HCT116 (cell line): ENCODE measurements at regions not wholly inside any gene's neighbourhood (a gene's known extent, or its start where the extent isn't known, plus 50 kb on each side); places are given as distances from the start of the nearest gene placed in this dataset.

Experiments used
- ATAC-seq: fragments of 200-7000 bp; cut with Tn5 transposase; 2 replicates; pipeline ENCODE4 v1.9.1; 2020; ENCODE audit warnings: mild to moderate bottlenecking, moderate library complexity
- BruUV-seq: library from RNA; stranded (reverse); fragments of 400-500 nt; replicated peaks from 2 replicates; lab custom pipeline; 2021; lab: Mats Ljungman, UMichigan
- CTCF ChIA-PET: fragments of 300-600 bp; sonication (Branson Sonifier 250); formaldehyde crosslinking; loops from one replicate; lab custom pipeline; 2021; ENCODE audit warnings: antibody characterized with exemption; lab: Charles Lee
- POLR2A ChIA-PET: fragments of 300-600, 350-600 bp; sonication (Branson Sonifier 250); formaldehyde crosslinking; loops from one replicate; lab custom pipeline; 2021; ENCODE audit warnings: antibody characterized with exemption; lab: Charles Lee
- RAD21 ChIA-PET, 2 experiments: fragments of 300-600 bp; sonication (Branson Sonifier 250); formaldehyde crosslinking; loops; one replicate each; lab custom pipeline; 2023; ENCODE audit warnings: low total read pairs in 2 of 2; ENCODE audit not compliant: uncharacterized antibody in 2 of 2, unreplicated experiment in 2 of 2, low non-redundant PET in 1 of 2; lab: Charles Lee
- DNase-seq: peaks from one replicate; pipeline ENCODE4 v3.0.0-alpha.2; 2010; ENCODE audit warnings: low read depth, low spot score
- H2AFZ ChIP-seq: fragments of 200-600 bp; shearing (Covaris generic), sonication (generic); 2 replicates; pipeline ENCODE4 v1.6.1; 2017; ENCODE audit warnings: low read depth, mixed run types, mixed read lengths, antibody characterized with exemption, low read length; ENCODE audit not compliant: poor library complexity, severe bottlenecking
- H3K27ac ChIP-seq: 2 replicates; pipeline ENCODE4 v1.5.1; 2012; ENCODE audit warnings: low read depth, low read length
- H3K27me3 ChIP-seq: fragments of 200-600 bp; sonication (generic); 2 replicates; pipeline ENCODE4 v1.6.1; 2016; ENCODE audit warnings: mixed run types, low read length, mixed read lengths; ENCODE audit not compliant: insufficient read depth
- H3K36me3 ChIP-seq, 2 experiments: fragments of 200-500 bp in 1 of 2; fragments of 200-600 bp in 1 of 2; sonication (Bioruptor generic) in 1 of 2; sonication (generic) in 1 of 2; 2 replicates each; pipeline versions ENCODE4 v1.5.1 to v1.6.1; 2014 to 2016; ENCODE audit warnings: low read length in 2 of 2, inconsistent platforms in 1 of 2, mixed read lengths in 1 of 2, mixed run types in 1 of 2; ENCODE audit not compliant: insufficient read depth in 2 of 2, control insufficient read depth in 1 of 2
- H3K4me1 ChIP-seq, 2 experiments: fragments of 200-600 bp in 1 of 2; sonication (generic) in 1 of 2; 2 replicates each; pipeline versions ENCODE4 v1.5.1 to v1.6.1; 2012 to 2017; ENCODE audit warnings: low read length in 2 of 2, inconsistent platforms in 1 of 2, mild to moderate bottlenecking in 1 of 2, mixed read lengths in 1 of 2, mixed run types in 1 of 2, moderate library complexity in 1 of 2; ENCODE audit not compliant: insufficient read depth in 2 of 2, control insufficient read depth in 1 of 2
- H3K4me2 ChIP-seq: fragments of 200-600 bp; sonication (generic); 2 replicates; pipeline ENCODE4 v1.6.1; 2017; ENCODE audit warnings: mixed run types, low read length, mixed read lengths
- H3K4me3 ChIP-seq, 2 experiments: fragments of 200-600 bp in 1 of 2; sonication (generic) in 1 of 2; replicated peaks in 1 of 2; 2 replicates each; pipeline ENCODE4 v1.5.1; 2011 to 2016; ENCODE audit warnings: low read length in 2 of 2, control low read depth in 1 of 2, low read depth in 1 of 2, mild to moderate bottlenecking in 1 of 2, mixed read lengths in 1 of 2, mixed run types in 1 of 2
- H3K79me2 ChIP-seq: fragments of 200-600 bp; sonication (generic); 2 replicates; pipeline ENCODE4 v1.6.1; 2017; ENCODE audit warnings: mild to moderate bottlenecking, mixed run types, low read length, moderate library complexity, mixed read lengths; ENCODE audit not compliant: insufficient read depth
- H3K9ac ChIP-seq: fragments of 200-600 bp; sonication (generic); 2 replicates; pipeline ENCODE4 v1.6.1; 2016; ENCODE audit warnings: low read length, mixed read lengths
- H3K9me2 ChIP-seq: fragments of 200-600 bp; sonication (generic), shearing (Covaris generic); 2 replicates; pipeline ENCODE4 v1.6.1; 2017; ENCODE audit warnings: mixed run types, mild to moderate bottlenecking, moderate library complexity; ENCODE audit not compliant: insufficient read depth
- H3K9me3 ChIP-seq, 2 experiments: fragments of 200-500 bp in 1 of 2; fragments of 200-600 bp in 1 of 2; sonication (Bioruptor generic) in 1 of 2; sonication (generic) in 1 of 2; 2 replicates each; pipeline ENCODE4 v1.6.1; 2014 to 2017; ENCODE audit warnings: low read length in 2 of 2, mixed read lengths in 2 of 2, inconsistent platforms in 1 of 2, low read depth in 1 of 2, mild to moderate bottlenecking in 1 of 2, mixed run types in 1 of 2, moderate library complexity in 1 of 2; ENCODE audit not compliant: control insufficient read depth in 1 of 2, insufficient read depth in 1 of 2
- H4K20me1 ChIP-seq: fragments of 200-600 bp; sonication (generic), shearing (Covaris generic); 2 replicates; pipeline ENCODE4 v1.6.1; 2017; ENCODE audit warnings: mixed run types, mild to moderate bottlenecking, moderate library complexity; ENCODE audit not compliant: insufficient read depth
- CBX3 ChIP-seq: IDR thresholded peaks from 2 replicates; pipeline ENCODE4 v1.6.1; 2012; ENCODE audit warnings: low read depth
- CEBPB ChIP-seq: IDR thresholded peaks from 2 replicates; pipeline ENCODE4 v1.6.1; 2012; ENCODE audit warnings: low read depth
- ELF1 ChIP-seq: IDR thresholded peaks from 2 replicates; pipeline ENCODE4 v1.6.1; 2012; ENCODE audit warnings: low read depth, borderline replicate concordance
- EZH2 ChIP-seq: fragments of 200-600 bp; sonication (generic); IDR thresholded peaks from 2 replicates; pipeline ENCODE4 v1.6.1; 2017; ENCODE audit warnings: antibody characterized with exemption, mixed run types
- EZH2phosphoT487 ChIP-seq: fragments of 200-600 bp; IDR thresholded peaks from 2 replicates; pipeline ENCODE4 v1.6.1; 2018; ENCODE audit warnings: antibody characterized with exemption, borderline replicate concordance
- JUND ChIP-seq: IDR thresholded peaks from 2 replicates; pipeline ENCODE4 v1.6.1; 2012
- POLR2A ChIP-seq: IDR thresholded peaks from 2 replicates; pipeline ENCODE4 v1.7.0; 2011; ENCODE audit warnings: borderline replicate concordance; ENCODE audit not compliant: insufficient read depth, insufficient read length; ENCODE audit errors: extremely low read depth
- POLR2AphosphoS5 ChIP-seq: IDR thresholded peaks from 2 replicates; pipeline ENCODE4 v1.6.1; 2011; ENCODE audit warnings: mild to moderate bottlenecking, low read depth, low read length, moderate library complexity
- RAD21 ChIP-seq: IDR thresholded peaks from 2 replicates; pipeline ENCODE4 v1.6.1; 2012; ENCODE audit warnings: low read depth, mild to moderate bottlenecking
- SIN3A ChIP-seq: IDR thresholded peaks from 2 replicates; pipeline ENCODE4 v1.6.1; 2012; ENCODE audit warnings: low read depth
- SRF ChIP-seq: IDR thresholded peaks from 2 replicates; pipeline ENCODE4 v1.6.1; 2012; ENCODE audit warnings: low read depth
- TCF7L2 ChIP-seq: IDR thresholded peaks from 2 replicates; pipeline ENCODE4 v1.7.0; 2011; ENCODE audit warnings: borderline replicate concordance, inconsistent platforms; ENCODE audit not compliant: insufficient read depth, insufficient read length; ENCODE audit errors: extremely low read depth
- YY1 ChIP-seq: IDR thresholded peaks from 2 replicates; pipeline ENCODE4 v1.6.1; 2011; ENCODE audit warnings: low read length, low read depth, moderate library complexity, mild to moderate bottlenecking; ENCODE audit not compliant: insufficient replicate concordance; ENCODE audit errors: extremely low read depth
- ZFX ChIP-seq: fragments of 450-650 bp; IDR thresholded peaks from 2 replicates; pipeline ENCODE4 v1.6.1; 2017
- ZNF274 ChIP-seq: fragments of 200-500 bp; sonication (Bioruptor generic); IDR thresholded peaks from 2 replicates; pipeline ENCODE4 v1.6.1; 2014; ENCODE audit warnings: mild to moderate bottlenecking, low read depth, low read length, inconsistent platforms
- intact Hi-C: fragments of 100-400 bp; cut with micrococcal nuclease; formaldehyde crosslinking; loops from 2 replicates; pipeline ENCODE4 v1.10.0; 2022
- TF ChIP-seq, protein P1 (sequence below): IDR thresholded peaks from 2 replicates; pipeline ENCODE4 v1.6.1; 2012
- TF ChIP-seq, protein P2 (sequence below), 3 experiments: fragments of 200-600 bp in 1 of 3; sonication (generic) in 1 of 3; IDR thresholded peaks in 2 of 3; conservative IDR thresholded peaks in 1 of 3; 2 replicates each; pipeline ENCODE4 v1.5.1; 2012 to 2017; ENCODE audit warnings: low read depth in 2 of 3, low read length in 2 of 3, antibody characterized with exemption in 1 of 3, borderline replicate concordance in 1 of 3, control low read depth in 1 of 3, mild to moderate bottlenecking in 1 of 3, mixed read lengths in 1 of 3, mixed run types in 1 of 3, moderate library complexity in 1 of 3; ENCODE audit not compliant: insufficient read depth in 1 of 3
- TF ChIP-seq, protein P3 (sequence below): IDR thresholded peaks from 2 replicates; pipeline ENCODE4 v1.6.1; 2011; ENCODE audit warnings: mild to moderate bottlenecking, low read length, moderate library complexity; ENCODE audit not compliant: insufficient replicate concordance; ENCODE audit errors: extremely low read depth
- TF ChIP-seq, protein P4 (sequence below): IDR thresholded peaks from 2 replicates; pipeline ENCODE4 v1.6.1; 2012
- TF ChIP-seq, protein P5 (sequence below): IDR thresholded peaks from 2 replicates; pipeline ENCODE4 v1.6.1; 2012; ENCODE audit warnings: low read depth

DNA sequence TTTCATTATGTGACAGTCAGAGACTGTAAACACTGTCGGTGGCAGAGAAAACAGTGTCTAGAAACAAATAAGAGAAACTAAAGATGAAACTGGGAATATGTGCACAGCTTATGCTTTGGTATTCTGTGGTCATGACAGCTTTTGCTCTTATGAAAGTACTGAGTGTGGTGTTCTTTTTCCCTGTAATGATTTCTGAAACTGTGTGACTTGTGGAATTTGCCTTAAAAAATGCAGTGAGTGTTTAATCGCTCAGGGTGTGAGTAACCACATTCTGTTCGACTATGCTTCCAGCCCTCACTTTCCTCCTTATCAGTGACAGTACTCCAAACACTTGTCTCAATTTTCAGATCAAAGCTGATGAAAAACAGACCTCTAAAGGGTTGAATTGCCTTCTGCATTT, 66.9 kb upstream of the DIAPH3 start:
- no peak for ATAC-seq
- H3K36me3 ChIP-seq, result no peaks in the 10 kb centered on the region
- intact Hi-C loops, result no loop called here
- no peak overlapping the region for H2AFZ ChIP-seq
- TF ChIP-seq CEBPB, result no peak
- TF ChIP-seq ZFX, result no peak
- no peak for TF ChIP-seq POLR2A
- TF ChIP-seq POLR2AphosphoS5, result no peak
- TF ChIP-seq EZH2, result no peak
- TF ChIP-seq CBX3, result no peak
- no peak for TF ChIP-seq RAD21
- TF ChIP-seq ZNF274, result no peak
- TF ChIP-seq TCF7L2, result no peak
- TF ChIP-seq YY1, result no peak
- TF ChIP-seq, protein P1, sequence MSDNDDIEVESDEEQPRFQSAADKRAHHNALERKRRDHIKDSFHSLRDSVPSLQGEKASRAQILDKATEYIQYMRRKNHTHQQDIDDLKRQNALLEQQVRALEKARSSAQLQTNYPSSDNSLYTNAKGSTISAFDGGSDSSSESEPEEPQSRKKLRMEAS, result no peak
- no peak for TF ChIP-seq ELF1
- no peak for TF ChIP-seq EZH2phosphoT487
- TF ChIP-seq, protein P2, sequence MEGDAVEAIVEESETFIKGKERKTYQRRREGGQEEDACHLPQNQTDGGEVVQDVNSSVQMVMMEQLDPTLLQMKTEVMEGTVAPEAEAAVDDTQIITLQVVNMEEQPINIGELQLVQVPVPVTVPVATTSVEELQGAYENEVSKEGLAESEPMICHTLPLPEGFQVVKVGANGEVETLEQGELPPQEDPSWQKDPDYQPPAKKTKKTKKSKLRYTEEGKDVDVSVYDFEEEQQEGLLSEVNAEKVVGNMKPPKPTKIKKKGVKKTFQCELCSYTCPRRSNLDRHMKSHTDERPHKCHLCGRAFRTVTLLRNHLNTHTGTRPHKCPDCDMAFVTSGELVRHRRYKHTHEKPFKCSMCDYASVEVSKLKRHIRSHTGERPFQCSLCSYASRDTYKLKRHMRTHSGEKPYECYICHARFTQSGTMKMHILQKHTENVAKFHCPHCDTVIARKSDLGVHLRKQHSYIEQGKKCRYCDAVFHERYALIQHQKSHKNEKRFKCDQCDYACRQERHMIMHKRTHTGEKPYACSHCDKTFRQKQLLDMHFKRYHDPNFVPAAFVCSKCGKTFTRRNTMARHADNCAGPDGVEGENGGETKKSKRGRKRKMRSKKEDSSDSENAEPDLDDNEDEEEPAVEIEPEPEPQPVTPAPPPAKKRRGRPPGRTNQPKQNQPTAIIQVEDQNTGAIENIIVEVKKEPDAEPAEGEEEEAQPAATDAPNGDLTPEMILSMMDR (IDR thresholded peaks at IDR 0.05 in 2 of 3, conservative IDR thresholded peaks at IDR 0.05 in 1 of 3; ENCODE audit: borderline replicate concordance in 1 of 3, insufficient read depth in 1 of 3, low read depth in 2 of 3, low read length in 2 of 3), result no peak
- TF ChIP-seq, protein P3, sequence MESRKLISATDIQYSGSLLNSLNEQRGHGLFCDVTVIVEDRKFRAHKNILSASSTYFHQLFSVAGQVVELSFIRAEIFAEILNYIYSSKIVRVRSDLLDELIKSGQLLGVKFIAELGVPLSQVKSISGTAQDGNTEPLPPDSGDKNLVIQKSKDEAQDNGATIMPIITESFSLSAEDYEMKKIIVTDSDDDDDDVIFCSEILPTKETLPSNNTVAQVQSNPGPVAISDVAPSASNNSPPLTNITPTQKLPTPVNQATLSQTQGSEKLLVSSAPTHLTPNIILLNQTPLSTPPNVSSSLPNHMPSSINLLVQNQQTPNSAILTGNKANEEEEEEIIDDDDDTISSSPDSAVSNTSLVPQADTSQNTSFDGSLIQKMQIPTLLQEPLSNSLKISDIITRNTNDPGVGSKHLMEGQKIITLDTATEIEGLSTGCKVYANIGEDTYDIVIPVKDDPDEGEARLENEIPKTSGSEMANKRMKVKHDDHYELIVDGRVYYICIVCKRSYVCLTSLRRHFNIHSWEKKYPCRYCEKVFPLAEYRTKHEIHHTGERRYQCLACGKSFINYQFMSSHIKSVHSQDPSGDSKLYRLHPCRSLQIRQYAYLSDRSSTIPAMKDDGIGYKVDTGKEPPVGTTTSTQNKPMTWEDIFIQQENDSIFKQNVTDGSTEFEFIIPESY, result no peak
- TF ChIP-seq SRF, result no peak
- TF ChIP-seq, protein P4, sequence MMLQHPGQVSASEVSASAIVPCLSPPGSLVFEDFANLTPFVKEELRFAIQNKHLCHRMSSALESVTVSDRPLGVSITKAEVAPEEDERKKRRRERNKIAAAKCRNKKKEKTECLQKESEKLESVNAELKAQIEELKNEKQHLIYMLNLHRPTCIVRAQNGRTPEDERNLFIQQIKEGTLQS, result no peak
- TF ChIP-seq JUND, result no peak
- TF ChIP-seq SIN3A, result no peak
- TF ChIP-seq, protein P5, sequence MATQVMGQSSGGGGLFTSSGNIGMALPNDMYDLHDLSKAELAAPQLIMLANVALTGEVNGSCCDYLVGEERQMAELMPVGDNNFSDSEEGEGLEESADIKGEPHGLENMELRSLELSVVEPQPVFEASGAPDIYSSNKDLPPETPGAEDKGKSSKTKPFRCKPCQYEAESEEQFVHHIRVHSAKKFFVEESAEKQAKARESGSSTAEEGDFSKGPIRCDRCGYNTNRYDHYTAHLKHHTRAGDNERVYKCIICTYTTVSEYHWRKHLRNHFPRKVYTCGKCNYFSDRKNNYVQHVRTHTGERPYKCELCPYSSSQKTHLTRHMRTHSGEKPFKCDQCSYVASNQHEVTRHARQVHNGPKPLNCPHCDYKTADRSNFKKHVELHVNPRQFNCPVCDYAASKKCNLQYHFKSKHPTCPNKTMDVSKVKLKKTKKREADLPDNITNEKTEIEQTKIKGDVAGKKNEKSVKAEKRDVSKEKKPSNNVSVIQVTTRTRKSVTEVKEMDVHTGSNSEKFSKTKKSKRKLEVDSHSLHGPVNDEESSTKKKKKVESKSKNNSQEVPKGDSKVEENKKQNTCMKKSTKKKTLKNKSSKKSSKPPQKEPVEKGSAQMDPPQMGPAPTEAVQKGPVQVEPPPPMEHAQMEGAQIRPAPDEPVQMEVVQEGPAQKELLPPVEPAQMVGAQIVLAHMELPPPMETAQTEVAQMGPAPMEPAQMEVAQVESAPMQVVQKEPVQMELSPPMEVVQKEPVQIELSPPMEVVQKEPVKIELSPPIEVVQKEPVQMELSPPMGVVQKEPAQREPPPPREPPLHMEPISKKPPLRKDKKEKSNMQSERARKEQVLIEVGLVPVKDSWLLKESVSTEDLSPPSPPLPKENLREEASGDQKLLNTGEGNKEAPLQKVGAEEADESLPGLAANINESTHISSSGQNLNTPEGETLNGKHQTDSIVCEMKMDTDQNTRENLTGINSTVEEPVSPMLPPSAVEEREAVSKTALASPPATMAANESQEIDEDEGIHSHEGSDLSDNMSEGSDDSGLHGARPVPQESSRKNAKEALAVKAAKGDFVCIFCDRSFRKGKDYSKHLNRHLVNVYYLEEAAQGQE, result no peak
- TF ChIP-seq, all 23 proteins: peak for 0
- Histone ChIP-seq H3K27ac (no peak overlapping the region), H3K27me3 (peaks cover 27% of the 10 kb centered on the region), H3K79me2 (no peaks in the 10 kb centered on the region), H3K4me2 (no peak overlapping the region), H3K9ac (no peak overlapping the region), H3K4me3 (no peak overlapping the region), H3K4me1 (no peaks in the 10 kb centered on the region), H3K9me3 (no peaks in the 10 kb centered on the region), H4K20me1 (no peaks in the 10 kb centered on the region), H3K9me2 (no peaks in the 10 kb centered on the region)
- BruUV-seq, result no TSS peak
- POLR2A ChIA-PET, result no interaction called here
- CTCF ChIA-PET, result no interaction called here
- DNase-seq, result no peak
- RAD21 ChIA-PET, result no interaction called here
